ENCODE measurements at regions not wholly inside any gene's neighbourhood (a gene's known extent, or its start where the extent isn't known, plus 50 kb on each side); places are given as distances from the start of the nearest gene placed in this dataset.

GRCh38 chr10:55653531-55653930, 707.5 kb downstream of the ZWINT start:
- H3K79me2 ChIP-seq (ENCODE audit: low read length), result no peaks in the 10 kb centered on the region
- POLR2A ChIA-PET (ENCODE audit: unreplicated experiment), result no interaction called here
- no peak for DNase-seq
- H3K9ac ChIP-seq (ENCODE audit: low read length), result no peak overlapping the region
- H3K27ac ChIP-seq (ENCODE audit: low read length), result no peak overlapping the region
- no peaks in the 10 kb centered on the region for H4K20me1 ChIP-seq (ENCODE audit: low read length)
- BruUV-seq (replicated peaks), result no TSS peak
- no peaks in the 10 kb centered on the region; the same call in 1 of the 2 replicates for H3K9me3 ChIP-seq (ENCODE audit: low read length)
- H3K4me3 ChIP-seq (ENCODE audit: low read length), result no peak overlapping the region
- no peak for TF ChIP-seq CTCF (conservative IDR thresholded peaks at IDR 0.05; ENCODE audit: low read depth, low read length)
- TF ChIP-seq EZH2phosphoT487 (IDR thresholded peaks at IDR 0.05; ENCODE audit: borderline replicate concordance, low read length), result no peak
- no peak for ATAC-seq
- H3F3A ChIP-seq (ENCODE audit: low read length, unreplicated experiment), result no peaks in the 10 kb centered on the region
- CTCF ChIA-PET, result no interaction called here
- no peaks in the 10 kb centered on the region for H3K4me1 ChIP-seq (ENCODE audit: insufficient read depth, low read length)
- no peak overlapping the region for H2AFZ ChIP-seq (ENCODE audit: low read length)
- H3K27me3 ChIP-seq (ENCODE audit: low read length), result no peaks in the 10 kb centered on the region
- no peaks in the 10 kb centered on the region for H3K9me2 ChIP-seq (replicated peaks; ENCODE audit: low read length)
- no peak overlapping the region for H3K4me2 ChIP-seq (ENCODE audit: low read length)
- intact Hi-C loops (cut with micrococcal nuclease), result no loop called here
- H3K36me3 ChIP-seq (ENCODE audit: low read depth, low read length), result no peaks in the 10 kb centered on the region

- no peak overlapping the region for H3K9ac ChIP-seq (ENCODE audit: low read length)
- no peaks in the 10 kb centered on the region for H3F3A ChIP-seq (ENCODE audit: low read length, unreplicated experiment)
- H3K9me3 ChIP-seq (ENCODE audit: low read length), result no peaks in the 10 kb centered on the region
- ChIA-PET POLR2A (ENCODE audit: unreplicated experiment) (no interaction called here), CTCF (no interaction called here)
- intact Hi-C loops (cut with micrococcal nuclease), result no loop called here
- H3K9me2 ChIP-seq (replicated peaks; ENCODE audit: low read length), result no peaks in the 10 kb centered on the region
- H3K4me1 ChIP-seq (ENCODE audit: insufficient read depth, low read length), result no peaks in the 10 kb centered on the region
- no peak overlapping the region for H3K4me3 ChIP-seq (ENCODE audit: low read length)
- no peaks in the 10 kb centered on the region for H3K27me3 ChIP-seq (ENCODE audit: low read length)
- H3K4me2 ChIP-seq (ENCODE audit: low read length), result no peak overlapping the region
- BruUV-seq (replicated peaks), result no TSS peak
- ATAC-seq (no peak), DNase-seq (no peak)
- no peak overlapping the region for H3K27ac ChIP-seq (ENCODE audit: low read length)
- TF ChIP-seq CTCF (conservative IDR thresholded peaks at IDR 0.05; ENCODE audit: low read depth, low read length), result no peak
- TF ChIP-seq EZH2 (IDR thresholded peaks at IDR 0.05; ENCODE audit: low read length, unreplicated experiment), result no peak
- no peak for TF ChIP-seq EZH2phosphoT487 (IDR thresholded peaks at IDR 0.05; ENCODE audit: borderline replicate concordance, low read length)
- no peaks in the 10 kb centered on the region for H4K20me1 ChIP-seq (ENCODE audit: low read length)
- H3K79me2 ChIP-seq (ENCODE audit: low read length), result no peaks in the 10 kb centered on the region
- H3K36me3 ChIP-seq (ENCODE audit: low read depth, low read length), result no peaks in the 10 kb centered on the region
- no peak overlapping the region for H2AFZ ChIP-seq (ENCODE audit: low read length)
These were observed 719.5 kb downstream of the ZWINT start for GRCh38 chr10:55641601-55642000.

- ChIA-PET CTCF (interaction anchor here (0.5 to 1.3 kb wide), 4 partner anchors 58 to 345 kb away, joined by 3 to 4 read pairs (median 3); no protein-coding TSS in a partner anchor), POLR2A (ENCODE audit: unreplicated experiment) (interaction anchor here (0.6 kb wide), 1 partner anchor 221 kb away, joined by 4 read pairs; no protein-coding TSS in a partner anchor)
- TF ChIP-seq EZH2 (IDR thresholded peaks at IDR 0.05; ENCODE audit: low read length, unreplicated experiment) (no peak), EZH2phosphoT487 (IDR thresholded peaks at IDR 0.05; ENCODE audit: borderline replicate concordance, low read length) (no peak), CTCF (conservative IDR thresholded peaks at IDR 0.05; ENCODE audit: low read depth, low read length) (peak; percentile 91)
- peak overlapping the region; percentile 98 for H3K4me2 ChIP-seq (ENCODE audit: low read length)
- intact Hi-C loops (cut with micrococcal nuclease), result loop anchor here (1.0 to 5.0 kb wide), 4 partner anchors 108 to 485 kb away; no protein-coding TSS in a partner anchor
- no TSS peak for BruUV-seq (replicated peaks)
- no peak overlapping the region for H3K27ac ChIP-seq (ENCODE audit: low read length)
- peak overlapping the region; percentile 99 for H2AFZ ChIP-seq (ENCODE audit: low read length)
- no peaks in the 10 kb centered on the region for H3K79me2 ChIP-seq (ENCODE audit: low read length)
- H3K9me2 ChIP-seq (replicated peaks; ENCODE audit: low read length), result no peaks in the 10 kb centered on the region
- peak overlapping the region; percentile 80 for H3K4me3 ChIP-seq (ENCODE audit: low read length)
- DNase-seq (peak; percentile 86), ATAC-seq (peak; percentile 89)
- 0 out of 2 replicates have a peak overlapping the region, but pooled peaks have one; percentile 2 for H3K9ac ChIP-seq (ENCODE audit: low read length)
- H3F3A ChIP-seq (ENCODE audit: low read length, unreplicated experiment), result no peaks in the 10 kb centered on the region
- H4K20me1 ChIP-seq (ENCODE audit: low read length), result no peaks in the 10 kb centered on the region
- no peaks in the 10 kb centered on the region for H3K9me3 ChIP-seq (ENCODE audit: low read length)
- peaks cover 13% of the 10 kb centered on the region for H3K27me3 ChIP-seq (ENCODE audit: low read length)
- H3K4me1 ChIP-seq (ENCODE audit: insufficient read depth, low read length), result peaks cover 13% of the 10 kb centered on the region
- H3K36me3 ChIP-seq (ENCODE audit: low read depth, low read length), result no peaks in the 10 kb centered on the region
These were observed 729.9 kb downstream of the ZWINT start for GRCh38 chr10:55631071-55631654.
